ENCODE measurements at regions not wholly inside any gene's neighbourhood (a gene's known extent, or its start where the extent isn't known, plus 50 kb on each side); places are given as distances from the start of the nearest gene placed in this dataset.

- Histone ChIP-seq H3K4me2 (ENCODE audit: unreplicated experiment) (no peak overlapping the region), H3K27ac (no peak overlapping the region), H3K9me3 (ENCODE audit: low read depth) (no peaks in the 10 kb centered on the region), H3K79me2 (ENCODE audit: insufficient read depth) (no peaks in the 10 kb centered on the region), H3K36me3 (ENCODE audit: low read depth) (no peaks in the 10 kb centered on the region), H3F3A (ENCODE audit: insufficient read depth) (no peaks in the 10 kb centered on the region), H2AFZ (no peak overlapping the region), H3K9ac (no peak overlapping the region), H3K4me1 (ENCODE audit: insufficient read depth) (no peaks in the 10 kb centered on the region), H3K4me3 (no peak overlapping the region), H3K9me2 (ENCODE audit: insufficient read depth) (no peaks in the 10 kb centered on the region), H4K20me1 (ENCODE audit: insufficient read depth) (no peaks in the 10 kb centered on the region), H3K27me3 (replicated peaks; ENCODE audit: insufficient read depth) (no peaks in the 10 kb centered on the region)
- no peak for TF ChIP-seq EZH2 (IDR thresholded peaks at IDR 0.05; ENCODE audit: insufficient read depth, poor library complexity, severe bottlenecking)
- no peak for TF ChIP-seq EZH2phosphoT487 (IDR thresholded peaks at IDR 0.05; ENCODE audit: insufficient read depth, low read depth)
- 11 to 19% methylated on average over 3 of the region's 3 CpGs for WGBS, 2 experiments (ENCODE audit: low coverage in 1 of 2, low lambda C conversion rate in 2 of 2, missing lambda C conversion rate in 2 of 2)
- DNase-seq, result no peak
- in situ Hi-C loops (cut with MboI), result no loop called here
These were observed 728.8 kb downstream of the TYW1 start for GRCh38 chr7:67725423-67725822.

DNA sequence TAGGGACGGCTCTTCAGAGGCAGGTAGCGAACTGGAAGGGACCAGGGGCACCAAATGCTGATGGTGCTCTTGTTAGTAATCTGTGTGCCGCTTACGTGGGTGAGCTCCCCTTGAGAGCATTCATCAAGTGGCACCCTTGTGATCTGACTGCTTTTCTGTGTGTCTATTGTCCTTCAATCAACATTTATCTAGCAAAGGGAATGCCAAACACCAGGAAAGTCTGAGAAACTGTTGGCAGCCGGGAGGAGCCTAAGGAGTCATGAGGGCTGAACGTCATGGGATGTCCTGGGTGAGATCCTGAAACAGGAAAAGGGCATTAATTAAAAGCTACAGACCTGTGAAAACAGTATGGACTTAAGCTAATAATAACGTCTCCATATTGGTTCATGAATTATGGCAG lies 733.1 kb downstream of the TYW1 start:
- Histone ChIP-seq H3F3A (ENCODE audit: insufficient read depth) (no peaks in the 10 kb centered on the region), H4K20me1 (ENCODE audit: insufficient read depth) (no peaks in the 10 kb centered on the region), H3K79me2 (ENCODE audit: insufficient read depth) (no peaks in the 10 kb centered on the region), H2AFZ (no peak overlapping the region), H3K4me1 (ENCODE audit: insufficient read depth) (no peaks in the 10 kb centered on the region), H3K9ac (no peak overlapping the region), H3K9me3 (ENCODE audit: low read depth) (no peaks in the 10 kb centered on the region), H3K9me2 (ENCODE audit: insufficient read depth) (no peaks in the 10 kb centered on the region), H3K4me2 (ENCODE audit: unreplicated experiment) (no peak overlapping the region), H3K27me3 (replicated peaks; ENCODE audit: insufficient read depth) (no peaks in the 10 kb centered on the region), H3K4me3 (no peak overlapping the region), H3K36me3 (ENCODE audit: low read depth) (no peaks in the 10 kb centered on the region), H3K27ac (no peak overlapping the region)
- 18 to 20% methylated on average over 7 of the region's 7 CpGs for WGBS, 2 experiments (ENCODE audit: low coverage in 1 of 2, low lambda C conversion rate in 2 of 2, missing lambda C conversion rate in 2 of 2)
- in situ Hi-C loops (cut with MboI), result no loop called here
- TF ChIP-seq EZH2phosphoT487 (IDR thresholded peaks at IDR 0.05; ENCODE audit: insufficient read depth, low read depth), result no peak
- TF ChIP-seq EZH2 (IDR thresholded peaks at IDR 0.05; ENCODE audit: insufficient read depth, poor library complexity, severe bottlenecking), result no peak
- DNase-seq, result no peak

DNA sequence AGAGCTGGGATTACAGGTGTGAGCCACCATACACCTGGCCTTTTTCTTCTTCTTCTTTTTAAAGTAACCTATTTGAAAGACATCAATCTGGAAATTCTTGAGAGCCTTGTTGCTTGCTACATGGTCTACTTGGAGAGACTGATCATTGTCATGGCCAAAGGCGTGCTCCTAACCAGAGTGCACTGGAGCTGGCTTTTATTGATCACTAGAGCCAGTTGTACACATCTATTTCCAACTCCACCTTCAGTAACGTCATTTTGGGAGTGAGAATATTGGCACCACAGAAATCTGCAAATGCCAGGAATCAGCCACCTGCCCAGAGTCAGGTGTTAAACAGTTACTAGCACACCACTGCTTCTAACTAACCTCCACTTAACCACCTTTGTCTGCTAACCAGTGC lies 735.1 kb downstream of the TYW1 start:
- no peak overlapping the region for H3K4me2 ChIP-seq (ENCODE audit: unreplicated experiment)
- no peak overlapping the region for H3K27ac ChIP-seq
- H3K4me3 ChIP-seq, result no peak overlapping the region
- no peaks in the 10 kb centered on the region for H4K20me1 ChIP-seq (ENCODE audit: insufficient read depth)
- H3K9me3 ChIP-seq (ENCODE audit: low read depth), result no peaks in the 10 kb centered on the region
- no peaks in the 10 kb centered on the region for H3K36me3 ChIP-seq (ENCODE audit: low read depth)
- WGBS, 2 experiments (ENCODE audit: low coverage in 1 of 2, low lambda C conversion rate in 2 of 2, missing lambda C conversion rate in 2 of 2), result 20 to 28% methylated on average over 2 of the region's 2 CpGs
- H3K27me3 ChIP-seq (replicated peaks; ENCODE audit: insufficient read depth), result no peaks in the 10 kb centered on the region
- H3K9me2 ChIP-seq (ENCODE audit: insufficient read depth), result no peaks in the 10 kb centered on the region
- DNase-seq, result no peak
- H3K9ac ChIP-seq, result no peak overlapping the region
- H3F3A ChIP-seq (ENCODE audit: insufficient read depth), result no peaks in the 10 kb centered on the region
- TF ChIP-seq EZH2 (IDR thresholded peaks at IDR 0.05; ENCODE audit: insufficient read depth, poor library complexity, severe bottlenecking), result no peak
- TF ChIP-seq EZH2phosphoT487 (IDR thresholded peaks at IDR 0.05; ENCODE audit: insufficient read depth, low read depth), result no peak
- H3K4me1 ChIP-seq (ENCODE audit: insufficient read depth), result no peaks in the 10 kb centered on the region
- no peak overlapping the region for H2AFZ ChIP-seq
- in situ Hi-C loops (cut with MboI), result no loop called here
- no peaks in the 10 kb centered on the region for H3K79me2 ChIP-seq (ENCODE audit: insufficient read depth)

- no peak overlapping the region for H3K4me3 ChIP-seq
- no peaks in the 10 kb centered on the region for H3K4me1 ChIP-seq (ENCODE audit: insufficient read depth)
- in situ Hi-C loops (cut with MboI), result no loop called here
- H2AFZ ChIP-seq, result no peak overlapping the region
- no peak overlapping the region for H3K4me2 ChIP-seq (ENCODE audit: unreplicated experiment)
- 10 to 11% methylated on average over 1 of the region's 1 CpG for WGBS, 2 experiments (ENCODE audit: low coverage in 1 of 2, low lambda C conversion rate in 2 of 2, missing lambda C conversion rate in 2 of 2)
- TF ChIP-seq EZH2 (IDR thresholded peaks at IDR 0.05; ENCODE audit: insufficient read depth, poor library complexity, severe bottlenecking), result no peak
- no peak for TF ChIP-seq EZH2phosphoT487 (IDR thresholded peaks at IDR 0.05; ENCODE audit: insufficient read depth, low read depth)
- H3K9me2 ChIP-seq (ENCODE audit: insufficient read depth), result no peaks in the 10 kb centered on the region
- no peaks in the 10 kb centered on the region for H3K79me2 ChIP-seq (ENCODE audit: insufficient read depth)
- no peaks in the 10 kb centered on the region for H3K36me3 ChIP-seq (ENCODE audit: low read depth)
- H4K20me1 ChIP-seq (ENCODE audit: insufficient read depth), result no peaks in the 10 kb centered on the region
- no peaks in the 10 kb centered on the region for H3F3A ChIP-seq (ENCODE audit: insufficient read depth)
- no peaks in the 10 kb centered on the region for H3K9me3 ChIP-seq (ENCODE audit: low read depth)
- H3K27ac ChIP-seq, result no peak overlapping the region
- no peak overlapping the region for H3K9ac ChIP-seq
- H3K27me3 ChIP-seq (replicated peaks; ENCODE audit: insufficient read depth), result no peaks in the 10 kb centered on the region
- DNase-seq, result no peak
These were observed 736.3 kb downstream of the TYW1 start for GRCh38 chr7:67732898-67733297.

- Histone ChIP-seq H4K20me1 (ENCODE audit: insufficient read depth) (no peaks in the 10 kb centered on the region), H3K4me2 (ENCODE audit: unreplicated experiment) (no peak overlapping the region), H3F3A (ENCODE audit: insufficient read depth) (no peaks in the 10 kb centered on the region), H3K9me3 (ENCODE audit: low read depth) (no peaks in the 10 kb centered on the region), H3K4me1 (ENCODE audit: insufficient read depth) (no peaks in the 10 kb centered on the region), H3K36me3 (ENCODE audit: low read depth) (no peaks in the 10 kb centered on the region), H3K27ac (no peak overlapping the region), H3K4me3 (no peak overlapping the region), H3K9ac (no peak overlapping the region), H3K9me2 (ENCODE audit: insufficient read depth) (no peaks in the 10 kb centered on the region), H3K27me3 (replicated peaks; ENCODE audit: insufficient read depth) (no peaks in the 10 kb centered on the region), H3K79me2 (ENCODE audit: insufficient read depth) (no peaks in the 10 kb centered on the region), H2AFZ (no peak overlapping the region)
- DNase-seq, result no peak
- in situ Hi-C loops (cut with MboI), result no loop called here
- TF ChIP-seq EZH2 (IDR thresholded peaks at IDR 0.05; ENCODE audit: insufficient read depth, poor library complexity, severe bottlenecking) (no peak), EZH2phosphoT487 (IDR thresholded peaks at IDR 0.05; ENCODE audit: insufficient read depth, low read depth) (no peak)
- 5 to 6% methylated on average over 3 of the region's 3 CpGs for WGBS, 2 experiments (ENCODE audit: low coverage in 1 of 2, low lambda C conversion rate in 2 of 2, missing lambda C conversion rate in 2 of 2)
These were observed 741.5 kb downstream of the TYW1 start for GRCh38 chr7:67738145-67738544.

All from GM23248 (cell line).